GM12873 (cell line): ENCODE measurements at regions not wholly inside any gene's neighbourhood (a gene's known extent, or its start where the extent isn't known, plus 50 kb on each side); places are given as distances from the start of the nearest gene placed in this dataset.

Experiments
- TF ChIP-seq, protein P1 (sequence below): IDR thresholded peaks from 2 replicates; pipeline ENCODE4 v1.5.1; 2012; ENCODE audit warnings: low read depth, mild to moderate bottlenecking, moderate library complexity, low read length, control low read depth; ENCODE audit not compliant: insufficient read depth; ENCODE audit errors: missing control alignments

DNA sequence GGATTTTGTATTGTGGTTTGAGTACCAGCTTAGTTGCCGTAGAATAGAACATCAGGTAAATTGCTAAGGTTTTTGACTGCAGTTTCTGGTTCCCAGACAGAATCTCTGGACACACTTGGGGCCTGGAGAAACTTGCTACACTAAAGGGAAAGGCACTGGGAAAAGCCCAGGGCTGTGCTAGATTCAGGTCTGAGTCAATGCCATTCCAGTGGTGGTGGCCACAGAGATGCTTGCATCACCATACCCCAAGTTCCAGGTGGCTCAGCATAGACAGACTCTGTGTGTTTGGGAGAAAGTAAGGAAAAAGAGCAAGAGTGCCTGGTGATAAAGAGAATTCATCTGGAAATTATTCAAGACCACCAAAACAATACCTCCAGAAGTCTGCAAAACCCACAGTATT, 120.6 kb downstream of the HMHB1 start:
- TF ChIP-seq, protein P1, sequence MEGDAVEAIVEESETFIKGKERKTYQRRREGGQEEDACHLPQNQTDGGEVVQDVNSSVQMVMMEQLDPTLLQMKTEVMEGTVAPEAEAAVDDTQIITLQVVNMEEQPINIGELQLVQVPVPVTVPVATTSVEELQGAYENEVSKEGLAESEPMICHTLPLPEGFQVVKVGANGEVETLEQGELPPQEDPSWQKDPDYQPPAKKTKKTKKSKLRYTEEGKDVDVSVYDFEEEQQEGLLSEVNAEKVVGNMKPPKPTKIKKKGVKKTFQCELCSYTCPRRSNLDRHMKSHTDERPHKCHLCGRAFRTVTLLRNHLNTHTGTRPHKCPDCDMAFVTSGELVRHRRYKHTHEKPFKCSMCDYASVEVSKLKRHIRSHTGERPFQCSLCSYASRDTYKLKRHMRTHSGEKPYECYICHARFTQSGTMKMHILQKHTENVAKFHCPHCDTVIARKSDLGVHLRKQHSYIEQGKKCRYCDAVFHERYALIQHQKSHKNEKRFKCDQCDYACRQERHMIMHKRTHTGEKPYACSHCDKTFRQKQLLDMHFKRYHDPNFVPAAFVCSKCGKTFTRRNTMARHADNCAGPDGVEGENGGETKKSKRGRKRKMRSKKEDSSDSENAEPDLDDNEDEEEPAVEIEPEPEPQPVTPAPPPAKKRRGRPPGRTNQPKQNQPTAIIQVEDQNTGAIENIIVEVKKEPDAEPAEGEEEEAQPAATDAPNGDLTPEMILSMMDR: no peak

DNA sequence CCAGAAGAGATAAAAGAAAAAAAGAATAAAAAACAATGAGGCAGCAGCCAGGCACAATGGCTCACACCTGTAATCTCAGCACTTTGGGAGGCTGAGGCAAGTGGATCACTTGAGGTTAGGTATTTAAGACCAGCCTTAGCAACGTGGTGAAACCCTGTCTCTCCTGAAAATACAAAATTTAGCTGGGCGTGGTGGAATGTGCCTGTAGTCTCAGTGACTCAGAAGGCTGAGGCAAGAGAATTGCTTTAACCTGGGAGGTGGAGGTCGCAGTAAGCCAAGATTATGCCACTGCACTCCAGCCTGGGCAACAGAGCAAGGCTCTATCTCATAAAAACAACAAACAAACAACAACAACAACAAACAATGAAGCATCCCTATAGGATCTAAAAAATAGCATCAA, 121.5 kb downstream of the HMHB1 start:
- TF ChIP-seq, protein P1: no peak

- TF ChIP-seq, protein P1: no peak
These were observed 122.9 kb downstream of the HMHB1 start for GRCh38 chr5:143934821-143935220.

GRCh38 chr5:143938230-143938629, 126.3 kb downstream of the HMHB1 start:
- TF ChIP-seq, protein P1: no peak

GRCh38 chr5:143946837-143947236, 134.9 kb downstream of the HMHB1 start:
- TF ChIP-seq, protein P1: no peak

GRCh38 chr5:143947313-143947712, 135.4 kb downstream of the HMHB1 start:
- TF ChIP-seq, protein P1: no peak

GRCh38 chr5:143952809-143953208, 140.8 kb downstream of the HMHB1 start:
- TF ChIP-seq, protein P1: no peak
